ENCODE measurements at regions not wholly inside any gene's neighbourhood (a gene's known extent, or its start where the extent isn't known, plus 50 kb on each side); places are given as distances from the start of the nearest gene placed in this dataset.
A peak's percentile ranks its signal among the peaks of the same experiment; 100 is the strongest.
"Not testable (repeated sequence)": the region's sequence is repeated elsewhere in the genome, so short reads cannot be mapped to it uniquely, and the experiment has no call there.

- DNase-seq, result no peak
Measured at GRCh38 chr1:4177425-4178150, 277.5 kb upstream of the C1orf174 start.

DNA sequence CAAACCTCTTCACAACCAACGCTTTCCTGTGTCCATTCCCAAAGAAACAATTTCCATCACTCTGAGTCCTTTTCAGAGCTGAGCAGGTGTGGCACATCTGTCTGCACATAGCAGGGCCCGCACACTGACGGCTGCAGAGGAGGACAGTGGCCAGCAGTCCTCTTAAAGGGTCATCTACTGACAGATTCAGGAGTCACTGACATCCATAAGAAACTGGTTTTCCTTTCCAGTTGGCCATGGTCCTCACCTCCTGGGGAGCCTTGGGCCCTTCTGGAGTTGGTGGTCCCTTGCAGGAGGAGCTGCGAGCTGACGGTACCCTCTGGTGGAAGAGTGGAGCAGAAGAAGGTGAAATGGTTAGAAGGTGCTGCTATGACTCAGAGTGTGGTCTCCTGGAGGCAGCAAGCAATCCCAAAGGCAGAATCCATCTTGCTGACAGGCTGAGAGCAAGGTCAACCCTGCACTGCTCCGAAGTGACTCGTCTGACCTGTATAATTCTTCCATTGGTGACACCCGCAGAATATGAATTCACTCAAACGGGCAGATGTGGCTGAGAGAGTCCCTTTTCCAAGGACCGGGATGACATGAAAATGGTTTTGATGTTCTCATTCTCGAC is 278.5 kb upstream of the C1orf174 start:
- no peak for DNase-seq

DNA sequence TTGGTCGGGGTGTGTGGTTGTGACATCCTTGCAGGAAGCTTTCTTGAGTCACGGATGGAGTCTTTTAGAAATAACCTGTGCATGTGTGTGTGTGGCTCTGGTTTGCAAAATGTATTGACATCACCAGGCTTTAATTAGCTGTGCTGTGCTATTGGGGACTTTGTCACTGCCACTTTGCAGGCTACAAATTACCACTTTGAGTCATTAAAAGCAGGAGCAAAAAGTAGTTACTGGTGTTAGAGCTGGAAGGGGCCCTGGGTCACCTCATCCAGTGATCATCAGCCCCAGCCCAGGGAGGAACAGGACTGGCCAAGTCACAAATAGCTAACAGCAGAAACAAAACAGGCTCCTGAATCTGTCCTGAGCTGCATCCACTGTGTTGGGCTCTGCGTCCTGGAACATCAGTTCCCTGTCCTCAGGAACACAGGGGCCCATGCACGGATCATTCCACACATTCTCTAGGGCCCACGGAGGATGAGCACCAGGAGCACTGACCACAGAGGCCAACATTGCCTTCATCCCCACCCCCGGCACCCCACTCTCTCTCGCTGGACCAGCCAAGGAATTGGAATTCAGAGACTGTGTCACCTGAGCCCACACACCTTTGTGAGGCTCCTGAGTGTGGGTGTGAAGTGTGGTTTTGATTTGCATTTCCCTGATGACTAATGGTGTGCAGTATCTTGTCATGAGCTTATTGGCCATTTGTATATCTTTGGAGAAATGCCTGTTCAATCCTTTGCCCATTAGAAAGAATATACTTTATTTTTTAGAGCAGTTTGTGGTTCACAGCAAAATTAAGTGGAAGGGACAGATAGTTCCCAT is 280.1 kb upstream of the C1orf174 start:
- DNase-seq, result no peak

- not testable (repeated sequence) for DNase-seq
Measured at GRCh38 chr1:4186486-4186885, 286.4 kb upstream of the C1orf174 start.

GRCh38 chr1:4203501-4203900 is 303.4 kb upstream of the C1orf174 start:
- no peak for DNase-seq

- no peak for DNase-seq
Measured at GRCh38 chr1:4207183-4207582, 307.1 kb upstream of the C1orf174 start.

- no peak for DNase-seq
Measured at GRCh38 chr1:4207842-4208692, 308.0 kb upstream of the C1orf174 start.

DNA sequence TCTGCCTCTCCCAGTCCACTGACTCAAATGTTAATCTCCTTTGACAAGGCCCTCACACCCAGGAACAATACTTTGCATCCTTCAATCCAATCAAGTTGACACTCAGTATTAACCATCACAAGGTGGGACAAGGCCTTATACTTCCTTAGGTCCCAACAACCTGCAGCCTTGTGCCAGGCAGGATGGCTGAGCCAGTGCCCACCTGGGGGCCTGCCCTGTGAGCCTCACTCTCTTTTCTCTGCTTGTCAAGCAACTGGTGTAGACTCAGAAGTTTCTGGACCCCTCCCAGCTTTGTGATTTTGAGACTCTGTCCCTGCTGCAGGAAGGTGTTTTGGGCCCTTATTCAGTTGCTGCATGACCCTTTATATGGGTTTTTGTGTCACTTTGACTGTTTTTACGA is 310.0 kb upstream of the C1orf174 start:
- DNase-seq, result no peak

DNA sequence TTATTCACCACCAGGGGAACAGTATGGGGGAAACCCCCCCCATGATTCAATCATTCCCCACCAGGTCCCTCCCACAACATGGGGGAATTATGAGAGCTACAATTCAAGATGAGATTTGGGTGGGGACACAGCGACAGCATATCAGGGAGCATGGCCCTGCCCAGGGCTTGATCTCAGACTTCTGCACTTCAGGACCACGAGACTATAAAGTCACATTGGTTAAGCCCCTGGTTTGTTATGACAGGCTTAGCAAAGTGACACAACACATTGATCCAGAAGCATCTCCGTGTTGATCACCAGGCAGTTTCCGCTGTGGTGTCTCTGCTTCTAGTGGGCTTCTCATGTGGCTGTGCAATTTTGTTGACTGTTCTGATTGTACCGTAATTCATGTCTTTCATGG is 312.7 kb upstream of the C1orf174 start:
- DNase-seq, result no peak

DNA sequence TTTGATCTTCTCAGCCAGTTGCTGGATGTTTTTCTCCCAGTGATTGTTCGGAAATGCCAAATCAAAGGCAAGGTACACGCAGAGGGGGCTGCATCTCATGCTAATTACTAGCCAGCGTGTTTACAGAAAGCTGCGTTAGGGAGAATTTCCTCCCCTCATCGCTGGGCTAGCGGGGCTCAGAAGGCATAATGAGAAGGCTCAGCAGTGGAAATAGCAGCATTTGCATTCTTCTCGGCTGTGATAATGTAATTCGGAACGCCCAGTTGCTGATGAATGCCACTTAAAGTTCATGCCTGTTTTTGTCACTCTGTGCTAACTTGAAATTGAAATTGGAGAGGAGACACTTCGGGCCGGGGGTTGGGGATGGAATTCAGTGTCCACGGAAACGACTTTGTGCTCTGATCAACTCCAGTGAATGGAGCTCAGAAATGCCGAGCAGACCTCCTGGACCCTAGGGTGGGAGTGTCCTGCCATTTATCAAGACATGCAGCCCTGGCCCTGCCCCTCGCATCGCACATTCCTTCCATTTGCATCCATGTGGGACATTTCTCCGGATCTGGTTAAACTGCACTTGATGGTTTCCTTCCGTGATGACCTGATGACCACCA is 313.4 kb upstream of the C1orf174 start:
- no peak for DNase-seq

- no peak for DNase-seq
Measured at GRCh38 chr1:4214826-4215225, 314.8 kb upstream of the C1orf174 start.

- DNase-seq, result no peak
Measured at GRCh38 chr1:4215391-4215790, 315.3 kb upstream of the C1orf174 start.

DNA sequence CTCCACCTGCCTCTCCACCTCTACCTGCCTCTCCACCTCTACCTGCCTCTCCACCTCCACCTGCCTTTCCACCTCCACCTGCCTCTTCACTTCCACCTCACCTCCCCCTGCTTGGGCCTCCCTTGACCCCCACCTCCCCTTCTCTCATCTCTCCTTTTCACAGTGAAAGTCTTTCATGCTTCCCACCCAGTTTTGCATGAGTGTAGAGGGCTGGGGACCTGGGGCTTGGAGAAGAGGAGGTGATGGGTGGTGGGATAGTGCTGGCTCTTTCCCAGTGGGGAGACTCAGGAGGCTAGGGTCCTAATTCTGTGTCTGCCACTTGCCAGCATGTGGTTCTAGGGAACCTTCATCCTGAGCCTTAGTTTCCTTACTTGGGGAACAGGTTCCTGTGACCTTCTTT is 316.2 kb upstream of the C1orf174 start:
- no peak for DNase-seq

DNA sequence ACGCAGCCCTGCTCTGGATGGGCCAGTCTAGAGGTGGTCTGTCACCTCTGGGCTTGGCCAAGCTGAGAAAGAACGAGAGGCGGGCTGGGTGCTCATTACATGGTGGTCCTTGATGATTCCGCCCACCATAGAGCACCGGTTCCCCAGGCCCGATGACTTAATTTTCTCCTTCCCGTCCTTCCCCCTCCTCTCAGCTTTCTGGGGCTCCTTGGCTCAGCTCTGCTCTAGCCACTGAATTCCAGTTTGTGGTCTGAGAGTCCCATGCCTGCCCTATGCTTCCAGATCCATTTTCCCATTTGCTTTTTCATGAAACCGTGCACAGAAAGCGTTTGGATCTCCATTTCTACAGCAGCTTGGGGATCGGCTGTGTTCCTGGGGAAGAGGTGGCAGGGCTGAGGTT is 318.5 kb upstream of the C1orf174 start:
- no peak for DNase-seq

DNA sequence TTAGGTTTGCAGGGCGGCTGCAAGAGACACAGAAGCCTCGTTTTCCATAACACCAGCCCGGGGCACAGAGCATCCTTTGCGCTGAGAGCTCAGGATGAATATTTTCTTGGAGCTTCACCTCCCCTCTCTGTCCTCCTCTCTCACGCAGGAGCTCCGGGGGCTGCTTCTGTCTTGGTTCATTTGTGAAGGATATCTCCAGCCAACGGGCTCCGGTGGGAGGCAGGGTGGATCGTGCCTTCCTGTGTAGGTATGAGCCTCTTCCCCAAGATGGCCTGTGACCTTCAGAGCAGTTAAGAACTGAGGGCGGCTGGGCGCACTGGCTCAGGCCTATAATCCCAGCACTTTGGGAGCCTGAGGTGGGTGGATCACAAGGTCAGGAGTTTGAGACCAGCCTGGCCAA is 319.0 kb upstream of the C1orf174 start:
- no peak for DNase-seq

DNA sequence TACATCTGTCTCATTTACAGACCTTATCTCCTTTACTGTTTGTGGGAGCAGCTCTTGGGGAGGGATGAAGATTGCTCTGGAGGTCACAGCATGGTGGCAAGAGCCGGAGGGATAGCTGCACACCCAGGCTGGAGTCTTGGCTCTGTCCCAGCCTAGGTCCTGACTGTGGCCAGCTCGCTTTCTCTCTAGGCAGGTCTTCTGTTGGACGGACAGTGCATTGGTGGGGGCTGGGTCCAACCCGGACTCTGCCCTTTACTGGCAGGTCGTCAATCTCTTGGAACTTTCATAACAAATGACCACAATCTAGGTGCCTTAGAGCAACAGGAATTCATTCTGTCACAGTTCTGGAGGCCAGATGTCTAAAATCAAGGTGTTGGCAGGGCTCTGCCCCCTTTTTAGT is 319.8 kb upstream of the C1orf174 start:
- DNase-seq, result no peak

- no peak for DNase-seq
Measured at GRCh38 chr1:4220362-4220761, 320.3 kb upstream of the C1orf174 start.

GRCh38 chr1:4221107-4221506 is 321.0 kb upstream of the C1orf174 start:
- DNase-seq, result no peak

DNA sequence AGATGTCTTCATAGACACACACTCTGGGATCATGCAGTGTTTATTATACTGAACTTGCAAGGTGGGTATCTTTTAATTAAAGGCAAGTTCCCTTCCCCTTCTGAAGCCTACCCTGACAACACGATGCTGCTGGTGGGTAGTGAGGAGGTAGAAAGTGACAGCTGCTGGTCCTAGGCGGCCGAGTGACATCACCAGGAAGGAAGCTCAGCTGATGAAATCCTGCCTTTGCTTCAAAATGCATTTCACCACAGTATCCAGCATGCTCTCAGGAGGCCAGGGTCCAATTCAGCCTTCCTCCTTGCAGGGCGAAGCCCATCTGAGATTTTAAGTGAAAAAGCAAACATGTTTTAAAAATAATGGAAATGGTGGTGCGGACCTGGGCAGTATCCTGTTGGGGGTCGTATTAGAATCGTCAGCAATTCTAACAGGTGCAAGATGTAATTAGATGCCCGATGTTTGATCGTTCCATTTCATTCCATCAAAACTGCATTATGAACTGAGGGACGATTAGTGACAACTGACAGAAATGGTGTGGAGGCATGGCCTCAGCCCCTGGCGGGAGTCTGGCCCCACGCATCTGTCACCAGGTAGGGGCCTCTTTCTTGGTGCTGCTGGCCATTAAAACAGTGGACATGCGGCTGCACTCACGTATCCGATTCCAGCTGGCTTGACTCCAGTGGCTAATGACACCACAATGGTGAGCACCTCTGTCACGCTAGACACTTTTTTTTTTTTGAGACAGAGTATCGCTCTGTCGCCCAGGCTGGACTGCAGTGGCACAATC is 324.8 kb upstream of the C1orf174 start:
- DNase-seq, result no peak

GRCh38 chr1:4227986-4228385 is 327.9 kb upstream of the C1orf174 start:
- peak; percentile 86 for DNase-seq

- no peak for DNase-seq
Measured at GRCh38 chr1:4253935-4254334, 353.9 kb upstream of the C1orf174 start.

- no peak for DNase-seq
Measured at GRCh38 chr1:4256351-4256750, 356.3 kb upstream of the C1orf174 start.

Measured in NCI-H1436 (cell line).